Erythroblast (primary cell): ENCODE measurements at regions not wholly inside any gene's neighbourhood (a gene's known extent, or its start where the extent isn't known, plus 50 kb on each side); places are given as distances from the start of the nearest gene placed in this dataset.

Experiments
- GATA1 ChIP-seq: IDR thresholded peaks from 2 replicates; pipeline ENCODE4 v1.6.1; 2011; ENCODE audit warnings: low read depth, mild to moderate bottlenecking, control low read depth, low read length, moderate library complexity
- POLR2A ChIP-seq: IDR thresholded peaks from 2 replicates; pipeline ENCODE4 v1.6.1; 2011; ENCODE audit warnings: mild to moderate bottlenecking, low read length

- TF ChIP-seq GATA1, result no peak
- TF ChIP-seq POLR2A, result no peak
Observed at GRCh38 chrX:63250253-63250868, 100.8 kb downstream of the SPIN4 start.
